H9 (cell line): ENCODE measurements at regions not wholly inside any gene's neighbourhood (a gene's known extent, or its start where the extent isn't known, plus 50 kb on each side); places are given as distances from the start of the nearest gene placed in this dataset.

ENCODE experiments used
- DNase-seq: peaks from one replicate; pipeline ENCODE4 v3.0.0-alpha.2; 2017
- H2AFZ ChIP-seq: one replicate; pipeline ENCODE4 v1.6.1; 2013; ENCODE audit warnings: mild to moderate bottlenecking, low read length, control low read depth, moderate library complexity
- H2AK5ac ChIP-seq: 2 replicates; pipeline ENCODE4 v1.6.1; 2013; ENCODE audit warnings: low read length, control low read depth, mixed read lengths; ENCODE audit not compliant: insufficient read length
- H2BK120ac ChIP-seq: one replicate; pipeline ENCODE4 v1.6.1; 2013; ENCODE audit warnings: low read depth, mild to moderate bottlenecking, low read length, control low read depth, inconsistent platforms; ENCODE audit not compliant: poor library complexity, severe bottlenecking
- H2BK12ac ChIP-seq: 2 replicates; pipeline ENCODE4 v1.6.1; 2013; ENCODE audit warnings: low read length, control low read depth, mixed read lengths, low read depth; ENCODE audit not compliant: insufficient read length
- H2BK15ac ChIP-seq: 2 replicates; pipeline ENCODE4 v1.6.1; 2013; ENCODE audit warnings: low read depth, low read length, control low read depth
- H2BK20ac ChIP-seq: one replicate; pipeline ENCODE4 v1.6.1; 2013; ENCODE audit warnings: low read depth, mild to moderate bottlenecking, low read length, control low read depth, inconsistent platforms; ENCODE audit not compliant: poor library complexity, severe bottlenecking
- H2BK5ac ChIP-seq: 2 replicates; pipeline ENCODE4 v1.6.1; 2013; ENCODE audit warnings: low read length, control low read depth, mixed read lengths; ENCODE audit not compliant: insufficient read length
- H3K14ac ChIP-seq: 2 replicates; pipeline ENCODE4 v1.6.1; 2013; ENCODE audit warnings: low read length, control low read depth; ENCODE audit not compliant: insufficient read depth
- H3K18ac ChIP-seq: 2 replicates; pipeline ENCODE4 v1.6.1; 2013; ENCODE audit warnings: low read depth, mild to moderate bottlenecking, mixed read lengths, low read length, control low read depth; ENCODE audit not compliant: insufficient read length
- H3K23ac ChIP-seq: 2 replicates; pipeline ENCODE4 v1.6.1; 2013; ENCODE audit warnings: low read length, control low read depth, mixed read lengths, low read depth; ENCODE audit not compliant: insufficient read length
- H3K23me2 ChIP-seq: 2 replicates; pipeline ENCODE4 v1.6.1; 2013; ENCODE audit warnings: low read depth, mild to moderate bottlenecking, mixed read lengths, low read length, control low read depth; ENCODE audit not compliant: insufficient read length, poor library complexity, severe bottlenecking
- H3K27ac ChIP-seq: 2 replicates; pipeline ENCODE4 v1.5.1; 2013; ENCODE audit warnings: low read length, control low read depth, mixed read lengths, low read depth; ENCODE audit not compliant: insufficient read length
- H3K27me3 ChIP-seq: 2 replicates; pipeline ENCODE4 v1.6.1; 2013; ENCODE audit warnings: low read length, control low read depth, inconsistent platforms; ENCODE audit not compliant: insufficient read depth
- H3K4ac ChIP-seq: 2 replicates; pipeline ENCODE4 v1.6.1; 2013; ENCODE audit warnings: low read depth, mild to moderate bottlenecking, control low read depth, inconsistent platforms, low read length, moderate library complexity
- H3K4me1 ChIP-seq: 2 replicates; pipeline ENCODE4 v1.6.1; 2013; ENCODE audit warnings: low read length, control low read depth, inconsistent platforms; ENCODE audit not compliant: insufficient read depth
- H3K4me2 ChIP-seq: 2 replicates; pipeline ENCODE4 v1.6.1; 2013; ENCODE audit warnings: low read length, control low read depth, mixed read lengths; ENCODE audit not compliant: insufficient read length, insufficient read depth
- H3K56ac ChIP-seq: 2 replicates; pipeline ENCODE4 v1.6.1; 2013; ENCODE audit warnings: low read depth, mild to moderate bottlenecking, mixed read lengths, low read length, control low read depth; ENCODE audit not compliant: insufficient read length
- H3K79me1 ChIP-seq: 2 replicates; pipeline ENCODE4 v1.6.1; 2013; ENCODE audit warnings: low read depth, mild to moderate bottlenecking, moderate library complexity, low read length, control low read depth, inconsistent platforms; ENCODE audit not compliant: insufficient read depth, poor library complexity, severe bottlenecking
- H3K79me2 ChIP-seq: 2 replicates; pipeline ENCODE4 v1.6.1; 2013; ENCODE audit warnings: low read length, control low read depth, inconsistent platforms; ENCODE audit not compliant: insufficient read depth
- H3K9ac ChIP-seq: 2 replicates; pipeline ENCODE4 v1.6.1; 2013; ENCODE audit warnings: low read length, control low read depth, mixed read lengths; ENCODE audit not compliant: insufficient read length; ENCODE audit errors: extremely low read depth
- H3K9me3 ChIP-seq: one replicate; pipeline ENCODE4 v1.6.1; 2013; ENCODE audit warnings: low read depth, low read length, inconsistent platforms; ENCODE audit not compliant: control insufficient read depth
- H3T11ph ChIP-seq: one replicate; pipeline ENCODE4 v1.6.1; 2013; ENCODE audit warnings: mild to moderate bottlenecking, low read length, control low read depth, inconsistent platforms
- H4K20me1 ChIP-seq: one replicate; pipeline ENCODE4 v1.6.1; 2013; ENCODE audit not compliant: control insufficient read depth, insufficient read length, insufficient read depth
- H4K5ac ChIP-seq: 2 replicates; pipeline ENCODE4 v1.6.1; 2013; ENCODE audit warnings: low read depth, mild to moderate bottlenecking, mixed read lengths, low read length, control low read depth; ENCODE audit not compliant: insufficient read length
- H4K8ac ChIP-seq: replicated peaks from 2 replicates; pipeline ENCODE4 v1.6.1; 2013; ENCODE audit warnings: low read length, control low read depth, mixed read lengths, low read depth; ENCODE audit not compliant: insufficient read length
- H4K91ac ChIP-seq: 2 replicates; pipeline ENCODE4 v1.6.1; 2013; ENCODE audit warnings: low read depth, mild to moderate bottlenecking, moderate library complexity, mixed read lengths, low read length, control low read depth; ENCODE audit not compliant: insufficient read length
- H3K27ac Mint-ChIP-seq, 3 experiments: 2 replicates in 2 of 3; 3 replicates in 1 of 3; pipeline ENCODE4 v1.8.0; 2020 to 2021; ENCODE audit warnings: mixed read lengths in 3 of 3, mild to moderate bottlenecking in 1 of 3, moderate library complexity in 1 of 3
- H3K27me3 Mint-ChIP-seq: 2 replicates; pipeline ENCODE4 v1.8.0; 2021; ENCODE audit warnings: low read depth, mild to moderate bottlenecking, moderate library complexity, mixed read lengths
- H3K36me3 Mint-ChIP-seq, 3 experiments: 2 replicates in 2 of 3; 3 replicates in 1 of 3; pipeline ENCODE4 v1.8.0; 2020 to 2021; ENCODE audit warnings: low read depth in 3 of 3, mixed read lengths in 3 of 3; ENCODE audit not compliant: insufficient read depth in 1 of 3
- H3K4me1 Mint-ChIP-seq, 2 experiments: 2 replicates each; pipeline ENCODE4 v1.8.0; 2020; ENCODE audit warnings: mixed read lengths in 2 of 2
- H3K4me3 Mint-ChIP-seq, 2 experiments: 2 replicates in 1 of 2; 3 replicates in 1 of 2; pipeline ENCODE4 v1.8.0; 2020 to 2021; ENCODE audit warnings: mild to moderate bottlenecking in 2 of 2, mixed read lengths in 2 of 2, moderate library complexity in 1 of 2
- H3K9me3 Mint-ChIP-seq, 2 experiments: 2 replicates in 1 of 2; 3 replicates in 1 of 2; pipeline ENCODE4 v1.8.0; 2020; ENCODE audit warnings: mild to moderate bottlenecking in 2 of 2, mixed read lengths in 2 of 2, moderate library complexity in 1 of 2
- CTCF ChIP-seq: fragments of 200-600 bp; sonication (generic); conservative IDR thresholded peaks from 3 replicates; pipeline ENCODE4 v1.8.0; 2021; ENCODE audit warnings: antibody characterized with exemption, mild to moderate bottlenecking
- WGBS: extraction: QIAGEN DNeasy Blood & Tissue Kit; methylation state at CpG from one replicate; pipeline ENCODE4 v1.1.7; 2013; ENCODE audit warnings: missing lambda C conversion rate, low lambda C conversion rate, mixed read lengths; ENCODE audit not compliant: insufficient read length; ENCODE audit errors: extremely low coverage; 5-methylcytosine and 5-hydroxymethylcytosine counted together

GRCh38 chr14:103228076-103228806, 105.0 kb downstream of the TNFAIP2 start:
- H3K4me3 Mint-ChIP-seq = no peak overlapping the region
- no peak overlapping the region for H2AFZ ChIP-seq
- no peak overlapping the region for H2BK120ac ChIP-seq
- H4K5ac ChIP-seq = no peak overlapping the region
- no peak for TF ChIP-seq CTCF
- no peak overlapping the region for H3T11ph ChIP-seq
- no peak overlapping the region for H2BK15ac ChIP-seq
- H3K4me1 Mint-ChIP-seq = peaks cover 20 to 24% of the 10 kb centered on the region in 2 experiments
- no peak overlapping the region for H2BK20ac ChIP-seq
- H3K4me2 ChIP-seq = no peak overlapping the region
- H3K79me2 ChIP-seq = no peaks in the 10 kb centered on the region
- H3K27me3 Mint-ChIP-seq = peaks cover 8% of the 10 kb centered on the region
- H4K91ac ChIP-seq = peak overlapping the region; percentile 35
- H3K14ac ChIP-seq = no peak overlapping the region; the same call in 1 of the 2 replicates
- no peak for DNase-seq
- no peak overlapping the region for H3K9ac ChIP-seq
- no peaks in the 10 kb centered on the region for H3K79me1 ChIP-seq
- H3K27me3 ChIP-seq = no peaks in the 10 kb centered on the region
- H3K4ac ChIP-seq = no peak overlapping the region
- no peak overlapping the region for H3K23ac ChIP-seq
- H3K9me3 Mint-ChIP-seq = no peaks in the 10 kb centered on the region
- H2BK12ac ChIP-seq = no peak overlapping the region
- no peak overlapping the region for H3K56ac ChIP-seq
- no peak overlapping the region for H3K27ac Mint-ChIP-seq
- no peak overlapping the region for H2AK5ac ChIP-seq
- no peaks in the 10 kb centered on the region for H3K9me3 ChIP-seq
- no peaks in the 10 kb centered on the region for H4K20me1 ChIP-seq
- no peak overlapping the region for H3K27ac ChIP-seq
- H3K4me1 ChIP-seq = no peaks in the 10 kb centered on the region; the same call in 1 of the 2 replicates
- no peaks in the 10 kb centered on the region for H3K36me3 Mint-ChIP-seq
- no peak overlapping the region for H4K8ac ChIP-seq
- no CpG with 5 or more reads among the region's 8 CpGs for WGBS
- no peak overlapping the region for H2BK5ac ChIP-seq
- peak overlapping the region; percentile 21 for H3K18ac ChIP-seq
- H3K23me2 ChIP-seq = no peaks in the 10 kb centered on the region
